HG03097 (cell line): ENCODE measurements at regions not wholly inside any gene's neighbourhood (a gene's known extent, or its start where the extent isn't known, plus 50 kb on each side); places are given as distances from the start of the nearest gene placed in this dataset.

Experiments
- ATAC-seq: cut with Tn5 transposase; IDR thresholded peaks from one replicate; pipeline ENCODE4 v1.9.1; 2021; ENCODE audit not compliant: unreplicated experiment, low FRiP score

GRCh38 chr11:103619938-103620337, 416.5 kb upstream of the DDI1 start:
- no peak for ATAC-seq

GRCh38 chr11:103622296-103622695, 414.1 kb upstream of the DDI1 start:
- ATAC-seq, result no peak

DNA sequence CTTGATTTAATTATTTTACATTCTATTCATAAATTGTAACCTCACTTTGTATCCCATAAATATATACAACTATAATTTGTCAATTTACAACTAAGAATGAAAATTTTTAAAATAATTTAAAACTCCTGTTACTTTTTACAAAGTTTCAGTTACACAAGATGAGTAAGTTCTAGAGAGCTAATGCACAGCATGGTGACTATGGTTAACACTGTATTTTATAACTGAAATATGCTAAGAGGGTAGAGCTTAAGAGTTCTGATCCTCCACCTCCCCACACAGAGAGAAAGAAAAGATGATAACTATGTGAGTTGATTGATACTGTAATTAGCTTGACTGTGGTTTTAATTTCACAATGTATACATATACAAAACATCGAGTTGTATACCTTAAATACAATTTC, 412.5 kb upstream of the DDI1 start:
- ATAC-seq, result no peak

GRCh38 chr11:103624708-103625623, 411.5 kb upstream of the DDI1 start:
- no peak for ATAC-seq

- ATAC-seq, result no peak
Observed at GRCh38 chr11:103625624-103625965, 410.8 kb upstream of the DDI1 start.

DNA sequence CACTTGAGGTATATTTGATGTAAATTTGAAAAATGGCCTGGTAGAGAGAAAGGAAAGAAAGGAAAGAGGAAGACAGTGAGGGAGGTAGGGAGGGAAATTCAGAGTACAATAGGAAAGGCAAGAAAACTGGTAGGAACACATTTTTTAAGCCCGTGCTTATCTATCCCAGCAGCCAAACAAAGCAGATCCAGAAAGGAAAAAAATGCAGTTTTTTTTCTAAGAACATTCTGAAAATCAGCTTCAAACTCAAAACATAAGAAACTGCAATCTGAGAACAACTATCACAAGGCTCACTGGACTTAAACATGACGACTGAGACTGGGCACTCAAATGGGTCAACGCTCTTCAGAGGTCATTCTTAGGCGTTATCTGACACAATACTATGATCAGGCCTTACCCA, 408.3 kb upstream of the DDI1 start:
- ATAC-seq, result no peak

DNA sequence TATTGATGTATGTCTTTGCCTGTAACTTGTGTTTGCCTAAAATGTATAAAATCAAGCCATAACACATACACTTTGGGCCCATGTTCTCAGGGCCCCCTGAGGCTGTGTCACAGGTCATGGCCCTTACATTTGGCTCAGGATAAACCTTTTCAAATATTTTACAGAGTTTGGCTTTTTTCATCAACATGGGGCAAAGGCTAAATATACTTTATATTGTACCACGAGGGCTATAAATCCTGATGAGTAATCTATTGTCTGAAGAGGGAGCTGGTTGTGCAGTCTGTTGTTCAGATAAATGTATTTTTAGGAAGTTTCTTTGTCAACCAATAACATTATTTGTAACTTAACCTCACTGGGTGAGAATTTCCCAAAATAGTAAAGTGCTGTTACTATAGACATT, 404.6 kb upstream of the DDI1 start:
- ATAC-seq, result no peak

GRCh38 chr11:103633068-103633788, 403.2 kb upstream of the DDI1 start:
- ATAC-seq, result no peak

DNA sequence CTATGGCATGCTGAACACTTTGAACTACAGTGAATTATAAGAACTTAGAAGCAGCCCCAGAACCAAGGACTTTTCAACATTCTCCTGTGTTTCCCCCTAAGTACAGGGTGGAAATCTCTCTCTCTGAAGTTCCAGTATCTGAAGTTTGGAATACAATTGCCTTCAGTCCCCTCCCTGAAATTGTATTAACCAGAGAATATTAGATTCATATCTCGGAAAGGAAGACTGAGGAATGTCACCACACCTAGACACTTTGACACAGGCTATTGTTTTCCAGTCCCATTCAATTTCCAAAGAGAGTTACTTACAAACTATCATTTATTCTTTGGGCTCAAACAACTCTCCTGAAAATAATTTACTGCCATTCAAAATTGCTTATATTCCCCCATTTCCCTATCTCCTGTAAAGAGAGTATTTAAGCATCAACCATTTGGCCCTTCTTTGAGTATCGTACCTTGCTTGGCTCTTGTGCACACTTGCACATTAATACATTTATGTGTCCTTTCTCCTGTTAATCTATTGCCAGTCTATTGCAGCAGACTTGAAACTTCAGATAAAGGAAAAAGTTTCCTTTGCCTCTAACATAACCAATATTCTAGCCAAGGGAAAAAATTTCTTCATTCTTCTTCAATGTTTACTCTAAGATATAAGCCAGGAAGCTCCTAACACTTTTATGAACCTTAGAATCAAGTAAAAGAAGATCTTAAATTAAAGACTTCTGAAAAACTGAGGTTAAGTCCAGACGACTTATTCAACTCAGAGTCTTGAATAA, 402.4 kb upstream of the DDI1 start:
- no peak for ATAC-seq

- ATAC-seq, result no peak
Observed at GRCh38 chr11:103636232-103636631, 400.2 kb upstream of the DDI1 start.

DNA sequence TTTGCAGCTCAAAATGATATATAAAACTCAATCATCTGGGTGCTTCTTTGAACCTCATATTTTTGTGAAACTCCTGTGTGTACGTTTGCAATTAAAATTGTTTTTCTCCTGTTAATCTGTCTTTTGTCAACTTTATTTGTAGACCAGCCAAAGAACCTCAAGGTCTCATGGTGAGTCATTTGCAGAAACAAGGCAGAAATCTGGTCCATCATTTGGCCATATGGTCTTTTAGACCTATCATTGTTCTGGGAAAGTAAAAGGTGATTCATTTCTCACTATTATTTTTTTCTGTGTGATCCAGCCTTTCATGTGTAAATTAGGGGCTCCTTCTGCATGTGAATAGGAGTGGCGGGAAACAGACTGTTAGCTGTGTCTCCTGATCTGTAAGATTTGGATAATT, 399.1 kb upstream of the DDI1 start:
- no peak for ATAC-seq

GRCh38 chr11:103637831-103638230, 398.6 kb upstream of the DDI1 start:
- ATAC-seq, result no peak

DNA sequence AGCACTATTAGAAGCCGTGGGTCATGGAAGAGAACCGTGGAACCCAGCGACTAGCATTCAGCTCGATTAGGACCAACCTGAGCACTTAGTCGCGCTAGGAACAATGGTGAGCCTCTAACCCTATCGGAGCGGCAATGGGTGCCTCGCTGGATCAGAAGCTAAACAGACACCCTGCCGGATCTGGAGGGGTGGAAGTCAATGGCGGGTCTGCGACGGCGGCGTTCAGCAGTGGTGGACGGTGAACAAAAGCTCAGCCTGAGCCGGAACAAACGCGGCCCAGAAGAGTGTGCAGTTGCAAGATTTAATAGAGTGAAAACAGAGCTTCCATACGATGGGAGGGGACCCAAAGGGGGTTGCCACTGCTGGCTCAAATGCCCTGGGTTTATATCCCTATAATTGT, 391.8 kb upstream of the DDI1 start:
- no peak for ATAC-seq

GRCh38 chr11:103648054-103648453, 388.4 kb upstream of the DDI1 start:
- ATAC-seq, result no peak

DNA sequence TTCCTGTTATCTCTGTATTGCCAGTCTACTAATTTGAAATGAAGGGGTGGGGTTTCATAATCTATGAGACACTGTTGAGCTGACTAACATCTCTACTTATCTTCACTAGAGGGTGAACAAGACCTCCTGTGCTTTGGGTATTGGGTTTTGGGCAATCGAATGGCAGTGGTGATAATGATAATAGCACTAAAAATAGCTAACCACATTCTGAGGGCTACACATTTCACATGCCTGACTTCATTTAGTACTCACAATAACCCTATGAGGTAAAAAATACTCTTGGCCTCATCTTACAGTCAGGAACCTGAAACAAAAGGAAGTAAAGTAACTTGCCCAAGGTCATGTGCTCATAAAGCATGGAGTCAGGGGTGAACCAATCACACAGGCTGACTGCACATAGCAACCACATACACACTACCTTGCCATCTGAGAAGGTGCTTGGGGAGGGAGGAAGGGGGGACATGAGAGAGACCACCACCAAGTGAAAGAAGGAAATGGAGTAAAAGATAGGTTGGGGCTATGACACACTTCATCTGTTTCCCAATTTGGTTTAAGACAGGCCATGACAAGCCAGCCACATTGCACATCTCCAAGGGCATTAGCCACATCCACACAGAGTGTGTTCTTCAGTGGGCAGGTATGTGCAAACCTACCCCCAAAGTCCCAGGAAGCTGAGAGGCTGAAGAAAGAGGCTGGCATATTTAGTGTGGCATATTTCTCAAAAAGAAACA, 387.6 kb upstream of the DDI1 start:
- no peak for ATAC-seq

DNA sequence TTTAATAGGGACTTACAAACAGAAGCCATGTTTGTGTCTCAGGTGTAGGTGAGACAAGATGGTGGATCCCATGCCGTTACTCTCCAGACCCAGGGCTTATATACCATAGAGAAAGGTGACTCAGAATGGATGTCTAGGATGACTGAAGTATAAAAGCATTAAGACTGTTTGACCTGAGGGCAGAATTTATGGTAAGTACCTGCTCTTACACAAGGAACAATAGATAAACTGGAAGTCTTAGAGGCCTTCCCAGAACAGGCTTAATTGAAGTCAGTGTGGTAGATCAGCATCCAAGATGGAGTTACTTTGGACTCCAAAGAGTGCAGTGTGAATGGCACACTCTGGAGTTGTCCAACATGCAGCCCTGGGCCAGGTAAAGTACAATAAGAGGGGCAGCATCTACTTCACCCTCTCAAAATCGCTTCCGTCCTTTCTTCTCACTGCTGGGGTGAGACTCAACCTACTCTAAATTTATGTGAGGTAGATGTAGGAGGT, 387.0 kb upstream of the DDI1 start:
- ATAC-seq, result no peak

- ATAC-seq, result no peak
Observed at GRCh38 chr11:103650330-103650729, 386.1 kb upstream of the DDI1 start.

GRCh38 chr11:103651341-103651998, 385.0 kb upstream of the DDI1 start:
- no peak for ATAC-seq

DNA sequence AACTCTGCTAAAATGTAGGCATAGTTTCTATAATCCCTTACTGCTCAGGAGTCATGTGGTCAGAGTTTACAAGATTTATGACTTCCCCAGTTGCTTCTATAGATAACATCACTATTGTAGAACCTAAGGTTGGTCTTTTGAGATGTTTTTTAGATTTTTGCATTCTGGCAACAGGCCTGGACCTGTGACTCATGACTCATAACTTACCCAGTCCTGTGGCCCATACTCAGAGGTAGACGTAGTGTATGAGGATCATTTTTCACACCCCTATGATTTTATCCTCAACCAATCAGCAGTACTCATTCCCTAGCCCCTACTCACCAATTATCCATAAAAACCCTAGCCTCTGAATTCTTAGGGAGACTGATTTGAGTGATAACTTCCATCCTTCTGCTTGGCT, 384.4 kb upstream of the DDI1 start:
- ATAC-seq, result no peak

- ATAC-seq, result no peak
Observed at GRCh38 chr11:103656382-103656781, 380.1 kb upstream of the DDI1 start.
